ENCODE measurements at regions not wholly inside any gene's neighbourhood (a gene's known extent, or its start where the extent isn't known, plus 50 kb on each side); places are given as distances from the start of the nearest gene placed in this dataset.

DNA sequence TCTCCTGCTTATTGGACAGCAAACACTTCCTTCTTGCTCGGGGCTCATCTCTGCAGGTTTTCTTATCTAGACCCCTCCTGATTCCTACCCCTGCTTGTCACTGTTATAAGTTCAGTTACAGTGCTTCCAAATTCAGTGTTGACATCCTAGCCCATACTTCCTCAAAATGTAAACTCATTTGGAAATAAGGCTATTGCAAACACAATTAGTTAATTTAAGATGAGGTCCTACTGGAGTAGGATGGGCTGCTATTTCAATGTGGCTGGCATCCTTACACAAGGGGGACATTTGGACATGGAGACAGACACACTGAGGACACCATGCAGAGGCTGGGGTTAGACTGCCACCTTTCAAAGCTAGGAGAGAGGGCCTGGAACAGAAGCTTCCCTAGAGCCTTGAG lies 85.2 kb upstream of the NPVF start:
- TF ChIP-seq, protein P1, sequence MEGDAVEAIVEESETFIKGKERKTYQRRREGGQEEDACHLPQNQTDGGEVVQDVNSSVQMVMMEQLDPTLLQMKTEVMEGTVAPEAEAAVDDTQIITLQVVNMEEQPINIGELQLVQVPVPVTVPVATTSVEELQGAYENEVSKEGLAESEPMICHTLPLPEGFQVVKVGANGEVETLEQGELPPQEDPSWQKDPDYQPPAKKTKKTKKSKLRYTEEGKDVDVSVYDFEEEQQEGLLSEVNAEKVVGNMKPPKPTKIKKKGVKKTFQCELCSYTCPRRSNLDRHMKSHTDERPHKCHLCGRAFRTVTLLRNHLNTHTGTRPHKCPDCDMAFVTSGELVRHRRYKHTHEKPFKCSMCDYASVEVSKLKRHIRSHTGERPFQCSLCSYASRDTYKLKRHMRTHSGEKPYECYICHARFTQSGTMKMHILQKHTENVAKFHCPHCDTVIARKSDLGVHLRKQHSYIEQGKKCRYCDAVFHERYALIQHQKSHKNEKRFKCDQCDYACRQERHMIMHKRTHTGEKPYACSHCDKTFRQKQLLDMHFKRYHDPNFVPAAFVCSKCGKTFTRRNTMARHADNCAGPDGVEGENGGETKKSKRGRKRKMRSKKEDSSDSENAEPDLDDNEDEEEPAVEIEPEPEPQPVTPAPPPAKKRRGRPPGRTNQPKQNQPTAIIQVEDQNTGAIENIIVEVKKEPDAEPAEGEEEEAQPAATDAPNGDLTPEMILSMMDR (IDR thresholded peaks at IDR 0.05), result no peak
- TF ChIP-seq POLR2AphosphoS5 (IDR thresholded peaks at IDR 0.05) (no peak), POLR2A (IDR thresholded peaks at IDR 0.05) (no peak)

All from breast epithelium (tissue), 3 donors.